ENCODE measurements at regions not wholly inside any gene's neighbourhood (a gene's known extent, or its start where the extent isn't known, plus 50 kb on each side); places are given as distances from the start of the nearest gene placed in this dataset.
A peak's percentile ranks its signal among the peaks of the same experiment; 100 is the strongest.

DNA sequence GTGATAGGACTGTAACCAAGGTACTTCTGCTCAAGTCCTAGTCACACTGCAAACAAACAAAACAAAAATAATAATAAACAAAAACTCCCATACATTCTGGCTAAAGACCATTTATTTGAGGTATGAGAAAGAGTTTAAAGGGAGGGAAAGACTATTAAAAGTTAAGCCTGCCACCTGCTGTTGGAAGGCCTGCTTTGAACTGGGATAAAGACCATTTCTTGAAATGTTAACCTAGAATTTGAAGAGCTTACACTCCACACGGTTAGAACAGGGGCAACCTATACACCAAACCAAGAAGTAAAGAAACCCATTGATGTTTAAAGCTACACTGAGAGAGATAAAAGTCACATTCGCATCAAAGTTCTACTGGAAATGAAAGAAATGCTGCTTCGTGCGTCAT, 548.7 kb upstream of the DIPK2B start:
- intact Hi-C loops (cut with micrococcal nuclease): no loop called here
- DNase-seq: no peak
- ATAC-seq: peak; percentile 49

DNA sequence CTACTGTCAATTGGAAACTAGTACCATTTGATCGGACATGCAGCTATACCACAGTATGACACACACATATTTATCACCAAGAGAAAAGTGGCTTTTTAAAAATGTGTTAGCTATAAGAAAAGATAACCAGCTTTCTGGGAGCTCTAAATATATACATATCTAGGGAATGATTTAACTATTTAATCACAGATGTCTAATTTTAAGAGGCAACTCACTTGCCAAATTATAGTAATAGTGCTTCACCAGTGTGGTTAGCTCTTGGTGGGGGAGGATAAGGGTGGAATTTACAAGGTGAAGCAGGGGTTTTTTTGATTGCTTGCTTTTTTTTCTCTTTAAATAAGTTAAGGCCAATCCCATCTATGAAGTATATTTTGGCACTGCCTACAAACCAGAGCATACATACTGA, 547.7 kb upstream of the DIPK2B start:
- no peak for ATAC-seq
- intact Hi-C loops (cut with micrococcal nuclease): no loop called here

DNA sequence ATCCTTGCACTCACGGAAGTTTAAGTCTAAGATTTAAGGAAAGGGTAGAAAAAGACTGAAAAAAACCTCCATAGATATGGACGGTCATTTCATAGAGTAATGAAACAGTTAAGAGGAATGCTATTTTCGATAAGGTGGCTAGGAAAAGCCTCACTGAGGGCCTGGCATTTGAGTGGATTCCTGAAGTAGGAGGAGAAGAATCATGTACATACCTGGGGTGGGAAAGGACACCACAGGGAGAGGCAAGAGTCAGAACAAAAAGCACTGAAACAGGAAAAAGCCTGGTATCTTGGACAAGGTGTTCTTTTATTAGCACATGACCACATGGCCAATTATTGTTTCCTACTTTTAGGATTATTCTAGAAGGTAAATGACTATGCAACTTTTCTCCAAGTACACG, 547.2 kb upstream of the DIPK2B start:
- no peak for ATAC-seq
- no peak for DNase-seq
- intact Hi-C loops (cut with micrococcal nuclease): no loop called here

More for the DNA sequence above, 547.7 kb upstream of the DIPK2B start:
- DNase-seq: no peak

DNA sequence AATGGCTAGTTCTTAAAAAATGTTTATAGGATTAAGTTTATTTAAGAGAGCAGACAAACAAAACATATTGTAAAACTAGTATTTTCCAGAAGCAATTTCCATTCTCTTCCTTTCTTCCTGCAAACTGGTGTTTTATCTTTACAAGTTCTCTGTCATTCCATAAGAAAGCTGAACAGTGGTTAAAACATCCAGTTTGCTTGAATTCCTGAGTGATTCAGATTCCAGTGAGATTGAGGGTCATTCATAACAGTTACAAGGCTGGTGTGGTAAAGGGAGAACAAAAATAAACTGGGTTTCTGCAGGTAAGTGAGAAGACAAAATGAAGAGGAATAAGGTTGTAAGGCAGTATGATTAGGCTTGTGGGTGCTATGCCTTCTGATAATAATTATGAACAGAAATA, 544.8 kb upstream of the DIPK2B start:
- no peak for DNase-seq
- ATAC-seq: no peak
- intact Hi-C loops (cut with micrococcal nuclease): no loop called here

DNA sequence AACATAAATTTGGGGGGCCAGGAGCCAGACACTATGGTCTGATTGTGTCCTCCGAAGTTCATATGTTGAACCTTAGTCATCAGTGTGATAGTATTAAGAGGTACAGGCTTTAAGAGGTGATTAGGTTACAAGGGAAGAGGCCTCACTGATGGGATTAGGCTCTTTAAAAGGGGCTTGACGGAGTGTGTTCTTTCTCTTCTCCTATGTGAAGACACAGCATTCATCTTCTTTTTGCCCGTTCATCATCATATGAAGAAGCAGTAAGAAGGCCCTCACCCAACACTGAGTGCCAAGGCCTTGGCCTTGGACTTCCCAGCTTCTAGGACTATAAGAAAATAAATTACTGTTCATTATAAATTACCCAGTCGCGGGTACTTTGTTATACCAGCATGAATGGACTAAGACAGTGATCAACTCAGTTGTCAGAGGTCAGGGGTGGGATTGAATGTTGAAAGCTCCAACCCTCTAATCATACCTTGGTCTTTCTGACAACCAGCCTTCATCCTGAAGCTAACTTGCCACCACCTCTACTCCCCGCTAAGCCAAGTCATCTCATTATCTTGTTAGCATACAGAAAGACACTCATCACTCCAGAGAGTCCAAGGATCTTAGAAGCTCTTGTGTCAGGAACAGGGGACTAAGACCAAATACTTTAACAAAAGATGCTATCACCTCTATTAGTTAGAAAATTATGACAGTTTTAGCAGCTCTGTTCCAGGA, 543.4 kb upstream of the DIPK2B start:
- ATAC-seq: no peak
- intact Hi-C loops (cut with micrococcal nuclease): no loop called here

DNA sequence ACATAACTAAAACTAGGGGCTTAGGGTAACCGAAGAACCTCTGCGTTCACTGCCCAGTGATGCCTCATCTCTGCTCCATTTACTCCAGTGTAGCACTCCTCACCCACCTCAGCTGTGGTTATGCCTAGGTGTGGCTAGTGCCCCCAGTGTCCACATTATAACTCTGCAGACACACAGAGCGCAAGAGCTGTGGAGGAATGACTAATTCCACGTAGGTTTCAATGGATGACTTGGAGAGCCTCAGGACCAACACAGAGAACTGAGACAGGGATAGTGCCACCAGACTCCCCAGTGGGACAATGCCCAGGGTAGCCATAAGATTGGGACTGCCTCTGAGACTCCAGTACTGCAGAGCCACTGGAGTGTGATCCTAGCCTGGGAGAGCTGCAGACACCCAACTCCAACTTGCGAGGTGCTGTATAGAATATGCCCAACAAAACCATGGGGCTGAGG, 542.4 kb upstream of the DIPK2B start:
- DNase-seq (no peak), ATAC-seq (no peak)
- intact Hi-C loops (cut with micrococcal nuclease): no loop called here

More for the DNA sequence above, 543.4 kb upstream of the DIPK2B start:
- DNase-seq: no peak

DNA sequence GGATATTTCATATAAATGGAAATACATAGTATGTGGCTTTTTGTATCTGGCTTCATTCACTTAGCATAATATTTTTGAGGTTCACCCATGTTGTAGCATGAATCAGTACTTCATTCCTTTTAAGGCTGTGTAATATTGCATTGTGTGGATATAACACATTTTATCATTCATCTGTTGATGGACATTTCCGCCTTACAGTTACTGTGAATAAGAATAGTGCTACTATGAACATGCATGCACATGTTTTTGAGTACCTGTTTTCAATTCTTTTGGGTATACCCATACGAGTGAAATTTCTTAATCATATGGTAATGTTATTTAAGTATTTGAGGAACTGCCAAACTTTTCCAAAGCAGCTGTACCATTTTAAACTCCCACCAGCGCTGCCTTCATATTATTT, 539.6 kb upstream of the DIPK2B start:
- DNase-seq (no peak), ATAC-seq (no peak)
- intact Hi-C loops (cut with micrococcal nuclease): no loop called here

DNA sequence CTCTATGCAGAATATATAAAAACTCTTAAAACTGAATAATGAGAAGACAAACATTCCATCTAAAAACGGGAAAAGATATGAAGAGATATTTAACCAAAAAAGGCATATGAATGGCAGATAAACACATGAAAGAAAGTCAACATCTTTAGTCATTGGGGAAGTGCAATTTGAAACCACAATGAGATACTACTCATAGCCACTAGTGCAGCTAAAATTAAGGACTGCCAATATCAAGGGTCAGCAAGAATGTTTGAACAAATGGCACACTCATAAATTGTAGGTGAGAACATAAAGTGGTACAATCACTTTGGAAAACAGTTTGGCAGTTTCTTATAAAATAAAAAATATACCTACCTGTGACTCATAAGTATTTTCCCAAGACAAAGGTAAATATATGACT, 534.9 kb upstream of the DIPK2B start:
- ATAC-seq (no peak), DNase-seq (no peak)
- intact Hi-C loops (cut with micrococcal nuclease): no loop called here

DNA sequence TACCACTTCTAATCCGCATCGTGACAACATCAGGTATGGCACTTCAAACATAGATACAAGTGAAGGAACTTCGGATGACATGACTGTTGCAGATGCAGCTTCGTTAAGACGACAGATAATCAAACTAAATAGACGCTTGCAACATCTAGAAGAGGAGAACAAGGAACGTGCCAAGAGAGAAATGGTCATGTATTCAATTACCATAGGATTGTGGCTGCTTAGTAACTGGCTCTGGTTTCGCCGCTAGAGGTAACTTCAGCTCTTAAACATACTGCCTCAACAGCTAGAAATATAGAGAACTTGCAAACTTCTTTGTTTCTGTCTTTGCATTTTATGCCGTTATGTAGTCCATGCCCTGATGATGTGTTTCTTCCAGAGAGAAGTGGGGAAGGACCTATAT, 530.8 kb upstream of the DIPK2B start:
- intact Hi-C loops (cut with micrococcal nuclease): no loop called here
- DNase-seq (no peak), ATAC-seq (no peak)

DNA sequence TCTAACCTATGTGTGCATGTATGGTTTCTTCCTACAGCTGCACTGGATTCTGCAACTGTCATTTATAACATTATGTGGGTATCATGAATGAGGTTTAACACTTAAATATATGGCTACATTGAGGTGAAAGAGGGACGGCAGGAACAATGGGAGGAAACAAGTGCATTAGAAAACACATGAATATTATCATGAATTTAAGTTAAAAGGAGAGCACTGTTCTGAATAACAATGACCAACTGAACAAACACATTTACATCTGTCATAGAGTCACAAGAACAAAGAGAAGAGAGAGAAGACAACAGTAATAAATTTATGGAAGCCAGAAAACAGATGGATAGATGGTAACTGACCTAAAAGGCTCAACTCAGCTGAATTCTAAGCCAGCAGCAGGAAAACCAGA, 527.1 kb upstream of the DIPK2B start:
- ATAC-seq (no peak), DNase-seq (no peak)
- intact Hi-C loops (cut with micrococcal nuclease): no loop called here

DNA sequence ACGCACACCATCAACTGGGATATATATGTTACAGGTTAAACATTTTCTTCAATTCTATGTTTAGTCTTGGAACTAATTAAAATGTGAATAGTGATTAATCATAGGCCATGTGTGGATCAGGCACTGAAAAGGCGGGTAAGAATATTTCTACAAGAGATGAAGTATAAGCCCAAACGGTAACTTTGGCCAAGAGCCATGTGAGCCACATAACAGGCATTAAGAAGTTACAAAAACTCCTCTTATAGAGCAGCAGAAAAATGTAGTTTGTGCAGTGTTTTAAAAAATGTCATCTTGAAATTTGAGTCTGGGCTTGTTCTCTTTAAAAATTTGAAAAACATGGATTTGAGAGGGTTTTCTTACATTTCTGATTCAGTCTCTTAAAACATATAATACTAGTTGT, 521.8 kb upstream of the DIPK2B start:
- DNase-seq: no peak
- no peak for ATAC-seq
- intact Hi-C loops (cut with micrococcal nuclease): no loop called here

DNA sequence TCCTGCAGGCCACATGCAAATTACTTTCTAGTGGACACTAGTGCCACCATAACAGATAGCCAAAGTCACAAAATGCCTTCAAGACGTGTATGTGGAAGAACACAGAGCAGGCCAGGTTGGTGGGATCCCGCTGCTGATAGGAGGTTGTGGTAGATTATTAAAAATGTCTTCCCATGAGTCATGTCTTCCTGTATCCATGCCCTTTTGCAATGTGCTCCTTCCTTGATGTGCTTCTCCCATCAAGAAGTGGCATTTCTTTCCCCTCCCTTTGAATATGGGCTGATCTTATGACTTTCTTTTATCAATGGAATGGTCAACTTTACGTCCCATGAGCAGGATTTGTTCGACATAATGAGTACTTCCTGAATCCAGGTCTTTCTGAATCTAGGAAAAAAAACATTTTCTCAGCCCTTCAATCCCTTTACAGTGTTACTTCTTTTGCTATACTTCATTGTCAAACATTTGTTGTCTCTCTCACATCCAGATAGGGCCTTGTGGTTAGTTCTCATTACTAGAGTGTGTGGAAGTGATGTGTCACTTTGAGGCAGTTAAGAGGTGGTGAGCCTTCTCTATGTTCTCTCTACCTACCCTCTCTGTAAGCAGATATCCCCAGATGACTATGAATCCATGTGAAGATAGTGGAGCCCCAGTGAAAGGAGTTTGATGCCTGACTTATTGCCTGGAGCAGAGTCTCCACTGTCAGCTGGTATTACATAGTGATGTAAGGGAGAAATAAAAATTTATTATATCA, 519.2 kb upstream of the DIPK2B start:
- DNase-seq (no peak), ATAC-seq (no peak)
- intact Hi-C loops (cut with micrococcal nuclease): no loop called here

DNA sequence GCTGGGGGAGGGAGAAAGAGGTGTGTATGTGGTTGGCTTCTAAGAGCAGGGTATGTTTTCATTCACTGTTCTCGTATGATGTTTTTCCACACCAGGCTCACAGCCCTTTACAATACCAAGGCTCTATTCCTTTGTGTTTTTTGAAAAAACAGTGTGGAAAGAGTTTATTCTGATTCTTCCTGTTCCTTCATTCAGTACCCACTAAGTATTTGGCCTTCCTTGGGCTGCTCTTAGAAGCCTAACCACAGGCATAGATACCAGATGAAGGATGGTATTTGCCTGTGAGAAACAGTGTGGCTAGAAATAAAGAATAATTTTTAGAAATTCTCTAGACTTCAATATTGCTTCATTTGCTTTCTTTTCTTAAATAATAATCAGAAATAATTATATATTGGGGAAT, 518.0 kb upstream of the DIPK2B start:
- ATAC-seq (no peak), DNase-seq (no peak)
- intact Hi-C loops (cut with micrococcal nuclease): no loop called here

DNA sequence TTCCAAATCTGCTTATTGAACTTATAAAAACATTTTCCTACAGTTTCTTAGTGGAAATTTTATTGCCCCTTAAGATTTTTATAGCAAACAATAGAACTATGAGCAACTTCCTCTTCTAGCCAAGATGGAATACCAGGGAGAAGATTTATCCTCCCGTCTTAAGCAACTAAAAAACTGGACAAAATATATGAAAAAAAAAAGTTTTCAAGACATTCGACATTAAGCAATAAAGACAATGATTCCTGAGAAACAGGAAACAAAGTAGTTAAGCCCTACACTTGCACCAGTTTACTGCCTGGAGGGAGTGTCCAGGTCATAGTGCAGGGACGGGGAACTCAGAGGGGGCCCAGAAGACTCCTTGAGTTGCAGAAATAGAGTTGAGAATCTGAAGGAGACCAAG, 516.1 kb upstream of the DIPK2B start:
- DNase-seq: no peak
- no peak for ATAC-seq
- intact Hi-C loops (cut with micrococcal nuclease): no loop called here

DNA sequence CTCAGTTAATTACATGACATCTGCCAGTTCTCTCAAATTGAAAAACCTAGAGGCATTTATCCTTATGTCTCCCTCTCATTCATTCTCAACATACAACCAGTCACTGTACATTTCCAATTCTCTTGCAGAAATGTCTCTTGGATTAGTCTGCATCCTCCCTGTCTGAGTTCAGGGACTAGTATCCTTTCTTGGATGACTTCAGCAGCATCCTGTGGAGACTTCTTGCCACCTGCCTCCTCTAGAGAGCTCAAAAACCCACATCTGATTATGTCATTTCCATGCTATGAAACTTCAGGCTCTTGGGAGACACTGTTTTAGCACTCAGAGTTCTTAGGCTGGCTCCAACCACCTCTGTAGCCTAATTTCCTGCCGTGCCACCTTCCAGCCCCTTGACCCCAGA, 515.1 kb upstream of the DIPK2B start:
- intact Hi-C loops (cut with micrococcal nuclease): no loop called here
- no peak for DNase-seq
- ATAC-seq: no peak

DNA sequence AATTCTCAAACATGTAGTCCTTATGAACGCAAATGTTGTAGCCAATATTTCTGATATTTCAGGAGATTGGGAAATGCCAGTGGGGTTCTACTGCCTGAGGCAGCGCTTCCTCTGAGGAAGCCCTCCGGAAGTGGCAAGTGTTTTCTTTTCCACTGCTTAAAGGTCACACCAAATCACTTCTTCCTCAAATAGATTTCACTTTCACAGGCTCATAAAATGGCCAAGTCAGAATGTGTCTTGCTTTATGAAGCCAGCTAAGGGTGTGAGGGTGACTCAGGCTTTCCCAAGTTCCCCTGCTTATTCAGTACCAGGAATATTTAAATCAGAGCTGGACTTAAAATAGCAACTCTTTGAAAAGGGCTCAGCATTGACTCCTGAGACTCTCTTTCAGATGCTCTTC, 514.2 kb upstream of the DIPK2B start:
- DNase-seq: no peak
- peak; percentile 20 for ATAC-seq
- intact Hi-C loops (cut with micrococcal nuclease): no loop called here

DNA sequence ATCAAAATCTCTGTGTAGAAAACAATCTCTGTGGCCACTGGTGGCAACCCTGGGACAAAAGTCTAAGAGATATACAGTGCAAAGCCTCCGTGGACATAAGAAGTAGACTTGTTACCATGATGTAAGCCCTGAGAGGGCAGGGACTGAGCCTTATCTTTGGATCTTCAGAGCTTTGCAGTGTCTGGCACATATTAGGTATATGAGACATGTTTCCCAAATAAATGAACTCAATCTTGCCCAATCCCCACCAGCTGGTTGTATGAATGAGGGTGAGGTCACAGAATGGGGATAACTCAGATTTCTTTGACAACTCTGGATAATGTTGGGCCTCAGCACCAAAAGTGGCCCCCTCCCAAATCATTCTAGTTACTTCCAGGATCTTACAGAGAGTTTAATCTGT, 511.4 kb upstream of the DIPK2B start:
- intact Hi-C loops (cut with micrococcal nuclease): no loop called here
- no peak for ATAC-seq
- no peak for DNase-seq

DNA sequence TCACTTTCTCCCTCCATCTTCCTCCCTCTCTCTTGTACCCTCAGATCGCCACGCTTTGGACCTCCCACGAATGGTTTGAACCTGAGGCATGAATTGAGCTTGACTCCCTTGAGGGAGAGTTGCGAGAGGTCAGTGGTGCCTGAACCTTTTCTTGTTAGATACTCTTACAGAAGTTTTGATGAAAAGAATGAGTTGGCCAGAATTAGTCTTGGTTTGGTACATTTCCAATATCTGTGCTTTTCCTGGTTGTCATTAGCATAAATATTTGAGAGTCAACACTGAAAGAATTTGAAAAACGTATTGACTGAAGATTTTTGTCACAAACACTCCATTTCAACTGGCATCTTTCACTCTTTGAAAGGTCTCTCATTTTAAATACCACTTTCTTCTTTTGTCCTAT, 510.6 kb upstream of the DIPK2B start:
- ATAC-seq (no peak), DNase-seq (no peak)
- intact Hi-C loops (cut with micrococcal nuclease): no loop called here

DNA sequence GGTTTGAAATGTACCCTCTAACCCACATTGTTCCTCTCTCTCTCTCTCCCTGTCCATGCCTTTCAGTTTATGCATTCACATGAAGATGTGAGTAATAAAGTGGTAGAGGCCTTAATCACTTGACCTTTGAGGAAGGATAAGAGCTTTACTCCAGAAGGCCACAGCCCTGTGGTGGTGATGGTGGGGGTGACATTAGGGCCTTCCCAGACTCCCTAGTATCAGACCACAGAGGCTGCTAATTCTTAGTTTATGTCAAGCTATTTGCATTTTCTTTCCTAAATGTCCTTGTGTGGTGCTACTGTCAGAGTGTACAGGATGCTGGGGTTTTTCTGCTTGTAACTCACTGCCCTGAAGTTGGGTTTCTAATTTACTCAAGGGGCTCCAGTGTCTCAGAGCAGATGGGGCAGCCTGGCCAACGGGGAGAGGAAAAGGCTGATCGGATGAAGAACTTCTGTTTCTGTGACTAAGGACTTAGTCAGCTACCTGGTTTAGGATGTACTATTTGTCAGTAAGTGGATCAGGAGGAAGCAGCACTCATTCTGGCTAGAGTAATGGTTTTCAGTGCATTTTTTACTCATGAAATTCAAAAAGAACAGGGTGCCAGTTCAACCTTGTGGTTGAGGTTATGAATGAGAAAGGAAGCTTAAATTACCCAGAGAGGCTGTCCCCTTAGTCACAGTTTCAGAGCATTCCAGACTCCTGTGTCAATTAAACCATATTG, 509.6 kb upstream of the DIPK2B start:
- no peak for ATAC-seq

DNA sequence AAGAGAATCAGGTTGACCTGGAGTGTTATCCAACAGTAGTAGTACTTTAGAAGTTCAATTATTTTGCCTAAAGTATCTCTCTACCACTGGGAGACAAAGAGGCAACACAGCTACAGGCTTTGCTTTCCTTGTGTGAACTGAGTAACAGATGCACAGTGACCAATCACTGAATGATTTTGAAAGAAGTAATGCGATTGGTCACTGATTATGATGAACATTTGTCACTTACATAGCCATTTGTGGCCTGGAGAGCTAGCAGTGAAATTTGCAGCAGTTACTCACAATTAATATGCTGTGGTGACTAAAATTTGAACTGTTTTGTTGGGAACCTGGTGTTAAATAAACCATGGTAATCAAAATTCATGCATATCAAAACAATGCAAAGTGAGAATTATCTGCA, 508.7 kb upstream of the DIPK2B start:
- no peak for ATAC-seq
- intact Hi-C loops (cut with micrococcal nuclease): no loop called here
- no peak for DNase-seq

More for the DNA sequence above, 509.6 kb upstream of the DIPK2B start:
- DNase-seq: no peak
- intact Hi-C loops (cut with micrococcal nuclease): no loop called here

All from left ventricle myocardium superior (tissue), 1 donor.